Astrocyte of the cerebellum (primary cell): ENCODE measurements at regions not wholly inside any gene's neighbourhood (a gene's known extent, or its start where the extent isn't known, plus 50 kb on each side); places are given as distances from the start of the nearest gene placed in this dataset.
A peak's percentile ranks its signal among the peaks of the same experiment; 100 is the strongest.

Source experiments
- DNase-seq: peaks from one replicate; pipeline ENCODE4 v3.0.0-alpha.2; 2011; ENCODE audit warnings: low read depth
- H3K4me3 ChIP-seq: 2 replicates; pipeline ENCODE4 v1.5.1; 2011; ENCODE audit warnings: mild to moderate bottlenecking, low read depth, low read length, moderate library complexity
- in situ Hi-C: cut with HindIII; loops from 2 replicates; pipeline ENCODE4 v1.10.0; 2017; ENCODE audit warnings: low sequenced_read_pairs
- TF ChIP-seq, protein P1 (sequence below): IDR thresholded peaks from 2 replicates; pipeline ENCODE4 v1.5.1; 2012; ENCODE audit warnings: low read length, low read depth, moderate library complexity, mild to moderate bottlenecking; ENCODE audit errors: missing control alignments

- no peak for DNase-seq
- in situ Hi-C loops: loop anchor here (5.0 kb wide), 1 partner anchor 41 kb away; no protein-coding TSS in a partner anchor
- TF ChIP-seq, protein P1, sequence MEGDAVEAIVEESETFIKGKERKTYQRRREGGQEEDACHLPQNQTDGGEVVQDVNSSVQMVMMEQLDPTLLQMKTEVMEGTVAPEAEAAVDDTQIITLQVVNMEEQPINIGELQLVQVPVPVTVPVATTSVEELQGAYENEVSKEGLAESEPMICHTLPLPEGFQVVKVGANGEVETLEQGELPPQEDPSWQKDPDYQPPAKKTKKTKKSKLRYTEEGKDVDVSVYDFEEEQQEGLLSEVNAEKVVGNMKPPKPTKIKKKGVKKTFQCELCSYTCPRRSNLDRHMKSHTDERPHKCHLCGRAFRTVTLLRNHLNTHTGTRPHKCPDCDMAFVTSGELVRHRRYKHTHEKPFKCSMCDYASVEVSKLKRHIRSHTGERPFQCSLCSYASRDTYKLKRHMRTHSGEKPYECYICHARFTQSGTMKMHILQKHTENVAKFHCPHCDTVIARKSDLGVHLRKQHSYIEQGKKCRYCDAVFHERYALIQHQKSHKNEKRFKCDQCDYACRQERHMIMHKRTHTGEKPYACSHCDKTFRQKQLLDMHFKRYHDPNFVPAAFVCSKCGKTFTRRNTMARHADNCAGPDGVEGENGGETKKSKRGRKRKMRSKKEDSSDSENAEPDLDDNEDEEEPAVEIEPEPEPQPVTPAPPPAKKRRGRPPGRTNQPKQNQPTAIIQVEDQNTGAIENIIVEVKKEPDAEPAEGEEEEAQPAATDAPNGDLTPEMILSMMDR: no peak
- H3K4me3 ChIP-seq: no peak overlapping the region
Observed at GRCh38 chr10:90168244-90168643, 466.9 kb downstream of the KIF20B start.

- DNase-seq: no peak
- no peak overlapping the region for H3K4me3 ChIP-seq
- TF ChIP-seq, protein P1: no peak
- in situ Hi-C loops: no loop called here
Observed at GRCh38 chr10:90171014-90171722, 469.8 kb downstream of the KIF20B start.

DNA sequence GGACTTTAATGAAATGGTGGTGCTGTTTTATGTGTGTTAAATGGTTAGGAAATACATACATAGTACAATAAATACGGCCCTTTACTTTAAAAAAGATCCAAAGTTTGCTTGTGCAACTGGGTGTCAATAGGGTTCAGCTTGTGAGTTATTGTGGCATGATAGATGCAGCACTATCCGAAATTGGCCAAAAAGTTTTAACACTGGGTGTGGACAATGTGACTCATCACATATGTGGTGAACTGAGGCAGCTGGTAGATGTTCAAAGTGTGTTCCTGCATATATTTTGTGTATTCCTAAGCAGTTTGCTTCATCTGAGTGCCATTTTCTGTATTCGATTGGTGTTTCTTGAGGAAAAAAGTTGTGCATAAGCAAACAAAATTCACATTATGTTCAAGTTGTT lies 473.1 kb downstream of the KIF20B start:
- in situ Hi-C loops: no loop called here
- TF ChIP-seq, protein P1: no peak
- H3K4me3 ChIP-seq: no peak overlapping the region
- no peak for DNase-seq

DNA sequence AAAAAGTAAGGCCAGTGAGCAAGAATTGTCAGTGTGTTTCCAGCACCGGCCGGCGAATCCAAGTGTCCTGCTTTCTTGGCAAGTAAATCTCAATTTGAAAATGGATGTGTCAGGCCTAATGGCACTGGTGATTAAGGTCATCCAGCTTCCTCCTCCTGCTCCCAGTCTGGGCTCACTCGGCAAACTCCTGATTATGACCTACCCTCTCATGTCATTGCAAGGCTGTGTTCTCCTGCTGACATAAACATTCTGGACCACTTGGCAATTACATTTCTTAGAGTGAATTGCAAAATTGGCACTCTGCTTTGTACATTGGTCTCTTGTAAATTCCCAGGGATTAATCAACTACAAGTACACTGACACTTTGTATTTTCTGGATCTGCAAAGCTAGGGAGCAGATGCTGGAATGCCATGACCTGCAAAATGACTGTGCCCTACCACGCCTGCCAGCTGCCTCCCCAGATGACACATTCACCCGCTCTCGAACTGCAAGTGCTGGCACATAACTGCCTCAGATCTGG lies 473.8 kb downstream of the KIF20B start:
- DNase-seq: no peak
- in situ Hi-C loops: no loop called here
- H3K4me3 ChIP-seq: no peak overlapping the region
- TF ChIP-seq, protein P1: no peak

GRCh38 chr10:90179696-90180407 lies 478.5 kb downstream of the KIF20B start:
- H3K4me3 ChIP-seq: no peak overlapping the region
- in situ Hi-C loops: no loop called here
- DNase-seq: peak; percentile 49
- TF ChIP-seq, protein P1: no peak

DNA sequence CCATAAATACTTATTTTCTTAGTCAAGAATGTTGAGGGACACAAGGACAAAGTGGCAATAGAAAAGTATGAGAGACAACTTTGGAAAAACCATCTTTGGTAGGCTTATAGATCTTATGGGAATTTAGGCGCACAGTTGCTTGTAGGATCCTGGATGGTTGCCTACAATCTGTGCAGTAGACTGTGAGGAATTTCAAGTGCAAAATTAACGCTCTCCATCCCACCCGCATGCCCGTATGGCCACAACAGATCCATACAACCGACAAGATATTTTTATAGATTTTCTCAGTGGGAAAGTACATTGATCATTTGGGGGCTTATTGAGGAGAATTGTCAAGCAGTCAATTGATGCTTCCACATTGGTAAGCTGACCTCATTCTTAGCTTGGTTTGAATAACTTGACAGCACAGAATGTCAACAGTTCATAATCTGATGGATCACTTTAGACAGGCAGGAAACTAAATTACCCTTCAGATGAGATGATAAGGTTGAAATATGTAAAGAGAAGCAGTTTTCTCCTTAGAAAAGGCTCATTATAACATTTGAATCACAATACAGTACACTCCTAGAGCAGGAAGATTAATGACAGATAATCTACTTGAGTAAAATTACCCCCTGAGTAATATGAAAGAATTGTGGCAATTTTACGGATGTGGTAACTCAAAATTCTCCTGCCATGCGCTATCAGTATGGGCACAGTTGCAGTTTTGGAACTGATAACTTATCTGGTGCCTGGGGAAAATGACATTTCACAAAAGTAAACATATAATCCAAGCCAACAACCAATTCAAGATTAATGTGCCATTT lies 479.7 kb downstream of the KIF20B start:
- H3K4me3 ChIP-seq: no peak overlapping the region
- in situ Hi-C loops: no loop called here
- TF ChIP-seq, protein P1: no peak
- DNase-seq: no peak
